Esophagus muscularis mucosa (tissue), 3 donors: ENCODE measurements at regions not wholly inside any gene's neighbourhood (a gene's known extent, or its start where the extent isn't known, plus 50 kb on each side); places are given as distances from the start of the nearest gene placed in this dataset.

Experiments used
- POLR2A ChIP-seq: fragments of 450-650 bp; IDR thresholded peaks from one replicate; pipeline ENCODE4 v1.6.1; 2017; ENCODE audit warnings: antibody characterized with exemption, moderate library complexity, mild to moderate bottlenecking, low read depth
- POLR2AphosphoS5 ChIP-seq, 2 donors: sonication (generic); formaldehyde crosslinking; IDR thresholded peaks; one replicate each; pipeline ENCODE4 v1.6.1; 2017; ENCODE audit warnings: antibody characterized with exemption in 2 of 2
- TF ChIP-seq, protein P1 (sequence below), 3 experiments: fragments of 200-600 bp in 2 of 3; fragments of 450-650 bp in 1 of 3; sonication (generic) in 2 of 3; IDR thresholded peaks; one replicate each; pipeline ENCODE4 v1.5.1; 2017 to 2019; ENCODE audit warnings: antibody characterized with exemption in 3 of 3, mild to moderate bottlenecking in 2 of 3, moderate library complexity in 1 of 3

DNA sequence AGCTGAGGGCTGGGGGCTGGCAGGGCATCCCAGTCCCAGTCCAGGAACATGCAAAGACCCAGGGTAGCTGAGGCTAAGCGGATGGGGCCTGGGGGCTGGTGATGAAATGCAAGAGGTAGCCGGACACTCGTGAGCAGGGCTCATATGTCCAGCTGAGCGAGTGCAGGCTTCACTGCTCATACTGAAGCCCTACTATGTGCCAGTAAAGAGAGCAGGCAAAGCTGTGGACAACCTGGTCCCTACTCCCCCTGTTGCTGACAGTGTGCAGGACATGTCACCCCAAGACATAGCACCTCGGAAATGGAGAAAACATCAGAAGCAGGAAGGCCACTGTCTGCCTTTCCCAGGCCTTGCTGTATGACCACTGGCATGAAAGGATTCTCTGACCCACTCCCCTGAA, 122.4 kb upstream of the STX18 start:
- TF ChIP-seq, protein P1, sequence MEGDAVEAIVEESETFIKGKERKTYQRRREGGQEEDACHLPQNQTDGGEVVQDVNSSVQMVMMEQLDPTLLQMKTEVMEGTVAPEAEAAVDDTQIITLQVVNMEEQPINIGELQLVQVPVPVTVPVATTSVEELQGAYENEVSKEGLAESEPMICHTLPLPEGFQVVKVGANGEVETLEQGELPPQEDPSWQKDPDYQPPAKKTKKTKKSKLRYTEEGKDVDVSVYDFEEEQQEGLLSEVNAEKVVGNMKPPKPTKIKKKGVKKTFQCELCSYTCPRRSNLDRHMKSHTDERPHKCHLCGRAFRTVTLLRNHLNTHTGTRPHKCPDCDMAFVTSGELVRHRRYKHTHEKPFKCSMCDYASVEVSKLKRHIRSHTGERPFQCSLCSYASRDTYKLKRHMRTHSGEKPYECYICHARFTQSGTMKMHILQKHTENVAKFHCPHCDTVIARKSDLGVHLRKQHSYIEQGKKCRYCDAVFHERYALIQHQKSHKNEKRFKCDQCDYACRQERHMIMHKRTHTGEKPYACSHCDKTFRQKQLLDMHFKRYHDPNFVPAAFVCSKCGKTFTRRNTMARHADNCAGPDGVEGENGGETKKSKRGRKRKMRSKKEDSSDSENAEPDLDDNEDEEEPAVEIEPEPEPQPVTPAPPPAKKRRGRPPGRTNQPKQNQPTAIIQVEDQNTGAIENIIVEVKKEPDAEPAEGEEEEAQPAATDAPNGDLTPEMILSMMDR (IDR thresholded peaks at IDR 0.05) = no peak
- TF ChIP-seq POLR2AphosphoS5 (IDR thresholded peaks at IDR 0.05) = no peak
- TF ChIP-seq POLR2A = no peak
